ENCODE measurements at regions not wholly inside any gene's neighbourhood (a gene's known extent, or its start where the extent isn't known, plus 50 kb on each side); places are given as distances from the start of the nearest gene placed in this dataset.

DNA sequence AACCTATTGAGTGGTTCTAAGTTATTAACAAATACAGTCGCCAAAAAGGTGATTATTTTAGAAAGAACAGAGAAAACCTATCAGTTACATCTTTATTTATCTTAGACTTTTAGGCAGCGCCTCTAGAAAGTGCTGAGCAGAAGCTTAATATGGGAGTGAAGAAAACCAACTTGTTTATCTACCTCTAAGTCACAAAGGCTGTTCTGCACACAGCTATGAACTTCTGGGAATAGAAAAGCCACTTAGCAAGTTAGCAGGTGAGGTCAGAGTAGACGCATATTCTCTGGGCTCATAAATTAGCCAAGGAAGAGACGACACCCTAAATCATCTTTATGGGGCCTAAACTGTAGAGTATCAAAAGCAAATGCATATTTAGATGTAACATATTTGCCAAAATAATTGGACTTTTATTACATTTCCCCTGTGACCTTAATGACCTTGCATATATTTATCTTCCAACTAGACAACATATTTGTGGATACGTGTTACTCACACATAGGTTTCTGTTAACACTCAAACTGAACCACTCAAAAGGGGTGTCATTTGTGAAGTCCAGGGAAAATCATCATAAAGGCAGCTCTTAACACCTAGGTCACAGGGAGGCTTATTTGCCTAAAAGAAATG, 267.1 kb downstream of the ADGB start:
- no peak for DNase-seq (ENCODE audit: low spot score)

DNA sequence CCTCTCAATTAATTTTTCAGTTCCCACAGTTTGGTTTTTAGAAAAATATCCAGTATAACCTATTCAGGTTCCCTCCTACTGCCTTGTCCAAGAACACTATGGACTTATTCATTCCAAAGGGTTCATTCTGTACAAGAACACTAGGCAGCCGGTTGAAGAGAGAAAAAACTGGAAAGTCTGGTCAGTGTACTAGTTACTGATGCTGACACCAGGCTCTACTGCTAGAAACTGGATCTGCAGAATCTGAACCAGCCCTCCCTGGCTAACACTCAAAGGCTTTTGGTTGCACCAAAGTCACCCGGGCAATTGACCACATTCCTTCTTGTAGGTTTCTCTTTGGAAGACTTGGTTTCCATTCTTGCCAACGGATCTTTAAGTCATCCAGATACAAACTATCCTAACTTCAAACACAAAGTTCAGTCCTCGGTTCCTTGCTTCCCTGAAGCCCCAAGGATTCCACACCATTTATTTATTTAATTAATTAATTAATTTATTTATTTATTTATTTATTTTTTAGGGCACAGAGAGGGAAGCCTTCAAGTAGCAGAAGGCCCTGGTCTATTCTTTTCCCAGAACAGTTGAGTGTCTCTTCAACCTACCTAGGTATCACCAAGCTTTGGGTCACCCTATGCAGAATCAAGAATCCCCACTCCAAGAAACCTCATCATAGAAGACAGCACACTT, 268.1 kb downstream of the ADGB start:
- no peak for DNase-seq (ENCODE audit: low spot score)

DNA sequence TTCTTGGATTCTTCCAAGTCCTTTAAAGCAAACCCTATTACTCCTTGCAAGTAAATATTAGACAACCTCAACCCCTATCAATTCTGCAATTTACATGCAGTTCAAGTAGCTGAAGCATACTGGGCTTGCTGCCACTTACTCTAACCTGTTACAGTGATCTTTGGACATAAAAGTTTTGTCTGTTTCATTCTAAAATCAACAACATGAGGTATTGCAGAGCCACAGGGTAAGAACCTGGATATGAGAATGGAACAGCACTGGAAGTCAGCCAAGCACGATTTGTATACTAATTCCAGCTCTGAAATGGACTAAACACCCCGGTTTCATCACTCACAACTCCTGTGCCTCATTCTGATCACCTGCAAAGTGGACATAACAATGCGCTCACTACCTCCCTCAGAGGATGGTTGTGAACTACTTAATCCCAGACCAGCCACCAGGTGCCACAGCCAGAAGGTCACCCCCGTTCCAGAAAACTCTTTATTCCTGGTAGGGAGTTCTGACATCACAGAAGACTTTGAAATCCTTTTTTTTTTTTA, 270.0 kb downstream of the ADGB start:
- no peak for DNase-seq (ENCODE audit: low spot score)

DNA sequence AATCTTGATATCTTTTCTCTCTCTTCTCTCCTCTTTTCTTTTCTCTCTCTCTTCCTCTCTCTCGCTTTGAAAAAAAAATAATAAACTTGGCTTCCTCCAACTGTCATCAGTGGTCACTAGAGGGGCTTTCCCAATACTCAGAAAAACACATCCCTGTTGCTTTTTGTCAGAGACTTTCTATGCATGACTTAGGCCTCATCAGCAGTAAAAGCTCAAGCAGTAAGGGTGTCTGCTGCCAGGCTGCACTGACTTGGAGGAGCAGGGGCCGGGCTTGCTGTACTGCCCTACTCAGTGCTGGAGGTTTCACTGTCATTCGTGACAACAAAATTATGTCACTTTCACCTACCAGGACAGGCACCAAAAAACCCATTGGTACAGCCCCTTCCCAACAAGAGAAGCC, 272.0 kb downstream of the ADGB start:
- no peak for DNase-seq (ENCODE audit: low spot score)

DNA sequence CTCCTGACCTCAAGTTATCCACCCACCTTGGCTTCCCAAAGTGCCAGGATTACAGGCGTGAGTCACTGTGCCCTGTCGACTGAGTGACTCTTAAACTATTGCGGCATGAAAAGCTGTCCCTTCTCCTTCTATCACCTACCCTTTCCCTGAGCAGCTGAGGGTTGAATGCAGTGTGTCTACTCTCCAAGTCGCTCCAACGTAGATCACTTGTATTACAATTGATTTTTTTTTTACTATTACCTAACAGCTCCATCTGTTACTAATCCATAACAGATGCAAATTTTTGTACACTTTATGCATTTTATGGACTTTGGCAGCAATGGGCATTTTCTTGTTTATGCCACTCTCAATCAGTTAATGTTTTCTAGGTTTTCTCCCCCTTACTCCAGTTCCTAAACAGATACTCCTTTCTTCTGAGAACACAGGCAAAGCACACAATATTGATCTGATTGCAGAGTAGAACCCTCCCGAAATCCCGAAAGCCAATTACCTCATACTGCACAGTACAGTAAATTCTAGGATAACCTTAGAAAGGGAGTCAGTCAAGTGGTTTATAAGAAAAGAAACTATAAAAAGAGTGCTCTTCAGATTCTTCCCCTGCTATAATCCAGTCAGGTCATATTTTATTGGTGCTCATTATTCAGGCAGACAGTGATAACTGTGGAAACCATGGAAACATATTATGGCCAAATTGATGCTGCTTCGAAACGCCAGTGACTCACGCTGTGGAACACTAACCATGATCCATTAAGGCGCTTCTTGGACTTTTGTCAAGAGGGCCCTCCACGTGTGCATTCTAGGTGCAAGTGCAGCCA, 273.0 kb downstream of the ADGB start:
- DNase-seq (ENCODE audit: low spot score), result no peak

DNA sequence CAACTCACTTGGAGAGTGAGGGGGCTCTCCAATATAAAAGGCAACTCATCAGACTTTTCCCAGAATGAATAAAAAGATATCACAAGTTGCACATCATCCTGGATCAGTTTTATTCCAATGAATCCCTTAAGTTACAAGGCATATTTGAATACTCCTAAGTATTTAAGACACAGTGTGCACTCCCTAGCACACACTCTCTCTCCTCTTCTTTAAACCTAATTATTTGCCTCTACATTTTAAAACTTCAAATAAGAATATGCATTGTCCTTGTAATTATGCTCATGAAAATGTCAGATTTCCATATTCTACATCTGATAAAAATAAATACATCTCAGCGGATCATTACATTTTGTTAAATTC, 273.6 kb downstream of the ADGB start:
- DNase-seq (ENCODE audit: low spot score), result no peak

DNA sequence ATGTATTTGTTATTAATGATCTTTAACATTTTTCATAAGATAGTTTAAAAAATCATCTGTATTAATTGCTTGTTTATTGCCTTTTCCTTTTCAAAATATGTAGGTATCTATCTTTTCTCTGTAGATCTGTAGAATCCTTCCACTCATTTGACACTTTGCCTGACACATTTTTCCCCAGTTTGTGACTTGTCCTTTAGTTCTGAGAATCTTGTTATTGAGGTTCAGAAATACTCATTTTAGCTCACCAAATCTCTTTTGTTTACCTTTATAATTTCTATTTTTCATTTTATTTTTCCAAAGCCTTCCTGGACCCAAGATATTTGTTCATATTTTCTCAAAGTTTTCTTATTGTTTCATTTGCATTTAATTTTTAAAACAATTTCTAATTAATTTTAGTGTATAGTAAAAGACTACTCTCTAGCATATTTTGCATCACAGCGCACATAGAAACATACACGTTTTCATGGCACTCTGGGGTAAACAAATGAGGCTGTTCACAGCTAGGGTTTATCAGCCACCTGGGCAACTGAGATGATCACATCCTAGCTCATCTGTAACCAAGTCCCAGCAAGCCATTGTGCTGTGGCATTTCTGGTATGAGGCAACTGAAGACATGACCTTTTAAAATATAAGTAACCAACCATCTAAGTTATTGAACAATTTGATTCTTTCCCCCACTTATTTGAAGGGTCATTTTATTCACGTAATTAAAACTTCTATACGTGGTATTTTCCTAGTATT, 275.7 kb downstream of the ADGB start:
- DNase-seq (ENCODE audit: low spot score), result no peak

DNA sequence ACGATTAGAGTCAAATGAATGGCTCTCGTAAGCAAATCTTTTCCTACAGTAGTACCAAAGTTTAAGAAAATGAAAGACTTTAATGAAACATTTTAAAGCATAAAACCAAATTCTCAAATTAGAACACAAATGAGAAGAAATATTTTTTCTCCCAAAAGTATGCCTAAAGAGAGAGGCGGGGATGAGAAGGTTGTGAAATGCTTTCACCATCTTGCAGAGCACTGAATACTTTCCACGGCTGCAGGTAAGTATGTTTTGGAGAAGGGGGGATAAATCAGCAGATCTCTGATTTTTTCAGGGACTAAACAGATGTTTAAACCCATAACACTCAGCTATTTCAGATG, 277.1 kb downstream of the ADGB start:
- DNase-seq (ENCODE audit: low spot score), result no peak

DNA sequence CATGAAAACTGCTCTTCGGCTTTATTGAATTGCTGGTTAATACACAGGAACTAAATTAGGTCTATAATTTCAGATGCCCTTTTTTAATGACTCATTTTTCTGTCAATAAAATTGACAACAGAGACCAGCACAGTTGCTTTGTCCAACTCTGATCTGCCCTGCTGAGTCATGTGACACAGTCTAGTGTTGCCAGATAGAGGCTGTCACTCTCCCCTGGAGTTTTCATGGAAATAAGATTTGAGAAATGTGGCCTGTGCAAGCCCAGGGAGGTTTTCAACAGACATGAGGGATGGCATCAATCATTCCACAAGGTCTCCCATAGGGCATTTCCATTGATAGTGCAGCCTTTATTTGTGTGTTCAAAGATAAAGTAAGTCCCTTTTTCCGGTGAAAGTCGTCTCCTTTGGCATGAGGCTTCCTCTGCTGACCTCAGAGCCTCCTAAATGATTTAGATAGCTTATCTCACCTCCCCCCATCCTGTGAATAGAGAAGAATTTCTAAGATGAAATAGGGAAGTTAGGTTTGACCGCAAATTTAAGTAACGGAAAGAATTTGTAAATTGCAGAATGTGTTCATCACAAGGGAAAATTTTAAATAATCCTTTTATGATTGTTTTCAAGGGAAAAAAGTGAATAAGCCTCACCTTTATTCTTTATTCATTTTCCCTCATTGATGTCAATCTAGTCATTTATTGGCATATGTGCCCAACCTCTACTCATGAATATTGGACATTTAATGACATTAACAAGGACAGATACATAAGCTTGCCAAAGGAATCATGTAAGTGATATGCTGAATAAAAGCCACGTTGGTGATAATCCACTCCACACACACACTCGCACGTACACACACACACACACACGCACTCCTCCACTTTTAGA, 277.7 kb downstream of the ADGB start:
- DNase-seq (ENCODE audit: low spot score), result no peak

DNA sequence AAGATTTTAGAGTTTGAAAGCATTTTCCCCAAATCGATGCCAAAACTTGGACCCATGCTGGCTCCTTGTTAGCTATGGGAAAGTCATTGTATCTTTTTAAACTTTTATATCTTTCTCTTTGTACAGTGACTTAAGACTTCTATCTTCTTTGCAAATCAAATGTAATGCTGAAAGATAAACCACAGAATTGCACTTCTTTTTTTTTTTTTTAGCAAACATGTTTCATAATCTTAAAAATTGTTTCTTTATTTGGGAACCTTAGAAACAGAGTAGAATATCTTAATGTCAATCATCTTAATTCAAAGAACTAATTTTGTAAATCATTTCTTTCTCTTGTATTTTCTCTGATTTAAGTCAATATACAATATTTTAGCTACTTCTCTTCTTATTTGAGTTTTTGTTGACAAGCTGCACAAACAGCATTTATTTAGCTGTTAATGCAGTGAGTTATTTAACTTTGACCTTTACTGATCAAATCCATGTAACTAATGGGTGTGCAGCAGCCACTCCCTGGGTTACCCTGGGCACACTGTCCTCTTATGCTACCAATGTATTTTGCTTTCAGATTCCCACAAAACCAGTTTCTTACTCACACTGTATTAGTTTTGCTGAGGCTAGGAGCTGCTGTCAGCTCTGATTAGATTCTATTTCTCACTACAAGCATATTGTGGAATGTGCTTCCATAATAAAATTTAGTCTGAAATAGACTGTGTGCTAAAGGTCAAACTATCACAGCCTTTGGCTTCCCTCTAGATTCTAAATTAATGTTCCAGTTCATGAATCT, 279.6 kb downstream of the ADGB start:
- no peak for DNase-seq (ENCODE audit: low spot score)

DNA sequence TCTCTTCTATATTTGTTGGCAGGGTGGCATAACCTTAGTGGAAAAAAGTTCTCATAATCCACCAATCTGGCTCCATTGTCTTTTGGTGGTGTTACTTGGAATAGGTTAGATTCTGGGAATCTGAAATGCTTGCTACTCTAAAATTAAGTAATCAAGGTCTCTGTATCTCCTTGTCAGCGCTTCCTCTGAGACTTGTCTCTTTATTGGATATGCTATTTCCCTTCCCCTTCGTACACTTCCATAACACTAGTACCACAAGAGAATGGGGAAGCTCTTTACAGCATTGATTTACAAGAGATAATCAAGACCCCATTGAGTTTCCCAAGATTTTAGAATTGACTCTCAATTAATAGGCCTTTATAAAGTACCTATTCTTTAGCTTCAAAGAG, 280.2 kb downstream of the ADGB start:
- no peak for DNase-seq (ENCODE audit: low spot score)

DNA sequence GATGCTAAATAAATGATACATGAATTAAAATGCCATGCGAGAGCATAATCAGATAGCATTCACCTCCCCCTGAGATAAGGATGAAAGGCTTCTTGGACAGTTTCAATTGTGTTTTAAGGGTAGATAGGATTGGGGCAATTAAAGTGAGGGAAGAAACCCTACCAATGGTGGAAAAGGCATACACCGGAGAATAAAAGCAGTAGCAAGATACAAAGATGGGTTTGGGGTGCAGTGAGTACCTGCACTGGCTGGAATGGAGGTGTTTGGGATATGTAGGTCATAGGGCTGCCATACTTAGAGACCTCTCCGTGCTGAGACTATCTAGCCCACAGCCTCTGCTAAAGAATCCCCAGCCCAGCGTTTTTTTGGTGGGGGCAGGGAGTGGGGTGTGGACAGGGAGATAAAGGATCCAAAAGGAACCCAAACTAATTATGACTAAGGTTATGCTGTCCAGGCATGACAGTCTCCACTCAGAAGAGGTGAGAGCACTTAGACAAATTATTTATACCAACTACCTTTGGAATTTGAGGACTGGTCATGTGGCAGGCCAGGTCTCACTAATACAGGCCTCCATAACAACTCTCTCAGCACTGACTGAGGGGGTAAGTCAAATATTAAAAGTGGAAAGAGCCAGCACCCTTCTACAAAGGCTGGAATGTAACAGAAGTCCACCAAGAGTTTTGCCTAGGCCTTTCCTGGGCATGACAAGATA, 280.8 kb downstream of the ADGB start:
- no peak for DNase-seq (ENCODE audit: low spot score)

DNA sequence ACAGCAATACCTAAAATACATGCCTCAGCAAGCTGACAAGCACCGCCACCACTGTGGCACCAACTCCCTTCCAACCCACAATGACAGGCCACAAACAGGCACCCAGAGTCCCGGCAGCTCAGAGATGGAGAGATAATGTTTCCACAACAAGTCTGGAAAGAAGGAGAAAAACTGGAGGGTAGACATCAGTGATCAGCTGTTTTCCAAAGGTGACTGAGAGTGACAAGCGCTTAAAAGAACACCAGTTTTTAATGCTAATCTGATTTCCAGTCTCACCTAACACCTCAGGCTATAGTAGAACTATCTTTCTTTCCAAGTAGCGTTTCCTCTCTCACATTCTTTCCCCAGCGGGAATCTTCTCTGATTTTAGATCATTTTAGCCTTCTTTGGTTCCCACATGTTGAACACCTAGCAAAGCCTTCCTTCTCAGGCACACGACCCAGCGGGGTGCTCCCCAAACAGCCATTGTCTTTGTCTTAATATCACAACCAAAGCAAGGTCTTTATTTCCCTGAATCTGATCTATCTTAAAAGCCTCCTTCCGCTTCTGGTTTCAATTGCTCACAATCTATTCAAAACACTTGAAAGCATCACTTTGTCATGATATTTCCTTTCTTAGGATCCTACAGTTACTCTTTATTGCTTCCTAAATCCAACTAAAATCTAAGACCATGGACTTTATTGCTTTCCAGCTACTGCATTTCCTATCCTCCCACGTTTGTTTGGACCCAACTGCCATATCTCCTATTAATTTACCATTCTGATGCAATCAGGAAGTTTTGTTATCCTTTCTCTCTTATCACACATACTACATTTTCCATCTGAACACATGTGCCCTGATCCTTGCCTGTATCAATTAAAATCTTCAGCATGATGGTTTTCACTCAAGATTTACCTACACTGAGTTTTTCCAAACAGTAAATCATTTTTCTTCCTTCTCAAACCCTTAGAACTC, 282.7 kb downstream of the ADGB start:
- DNase-seq (ENCODE audit: low spot score), result no peak

DNA sequence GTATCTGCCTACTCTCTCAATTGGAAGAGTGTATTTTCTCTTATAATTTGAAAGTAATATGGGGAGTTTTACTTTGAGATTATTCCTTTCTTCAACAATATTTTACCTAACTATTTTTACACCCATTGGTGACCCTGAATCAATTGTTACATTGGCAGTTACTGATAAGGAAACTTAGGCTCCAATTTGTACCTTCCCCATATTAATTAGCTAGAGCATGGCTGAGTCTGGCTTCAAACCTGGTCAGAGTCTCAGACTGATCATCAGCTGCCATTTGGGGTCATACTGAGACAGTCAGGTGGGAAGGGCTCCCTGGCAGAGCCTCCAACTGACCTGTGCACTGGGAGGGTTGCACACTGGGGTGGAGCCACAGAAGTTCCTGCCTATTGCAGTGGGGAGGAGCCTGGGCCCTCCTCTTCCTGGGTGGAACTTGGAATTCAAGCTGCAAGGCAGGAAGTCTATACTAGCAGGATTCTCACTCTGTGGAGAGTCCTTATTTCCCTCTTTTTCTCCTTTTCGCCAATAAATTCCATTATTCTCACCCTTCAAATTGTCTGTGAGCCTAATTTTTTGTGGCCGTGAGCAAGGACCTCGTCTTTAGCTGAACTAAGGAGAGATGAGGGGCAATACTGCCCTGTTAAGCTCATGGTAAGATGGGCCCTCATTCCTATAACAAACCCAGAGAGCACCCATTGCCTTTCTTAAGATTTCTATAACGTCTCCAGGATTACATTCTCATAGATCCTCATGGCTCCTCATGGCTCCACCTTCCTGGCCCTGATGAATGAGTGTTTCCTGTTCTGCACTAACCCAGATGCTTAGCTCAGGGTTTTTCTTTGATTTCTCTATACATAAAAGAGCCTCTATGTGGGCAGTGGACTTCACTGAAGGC, 285.1 kb downstream of the ADGB start:
- no peak for DNase-seq (ENCODE audit: low spot score)

DNA sequence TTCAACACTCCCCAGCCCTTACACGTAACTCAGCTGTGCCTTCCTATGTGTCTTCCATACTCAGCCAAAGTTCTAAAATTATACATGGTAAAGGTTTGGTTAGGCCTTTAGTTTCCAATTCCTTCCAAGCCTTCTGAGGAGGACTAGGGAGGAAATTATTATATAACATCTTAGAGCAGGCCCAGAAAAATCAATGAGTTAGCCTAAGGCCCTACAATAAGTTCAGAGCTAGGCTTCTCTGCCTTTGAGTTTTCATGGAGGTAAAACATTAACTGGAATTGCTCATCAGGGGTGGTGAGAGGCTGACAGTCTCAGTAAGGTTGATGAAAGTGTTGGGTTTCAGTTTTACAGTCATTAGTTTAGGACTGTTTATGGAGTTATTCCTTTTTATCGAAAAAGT, 286.0 kb downstream of the ADGB start:
- DNase-seq (ENCODE audit: low spot score), result no peak

DNA sequence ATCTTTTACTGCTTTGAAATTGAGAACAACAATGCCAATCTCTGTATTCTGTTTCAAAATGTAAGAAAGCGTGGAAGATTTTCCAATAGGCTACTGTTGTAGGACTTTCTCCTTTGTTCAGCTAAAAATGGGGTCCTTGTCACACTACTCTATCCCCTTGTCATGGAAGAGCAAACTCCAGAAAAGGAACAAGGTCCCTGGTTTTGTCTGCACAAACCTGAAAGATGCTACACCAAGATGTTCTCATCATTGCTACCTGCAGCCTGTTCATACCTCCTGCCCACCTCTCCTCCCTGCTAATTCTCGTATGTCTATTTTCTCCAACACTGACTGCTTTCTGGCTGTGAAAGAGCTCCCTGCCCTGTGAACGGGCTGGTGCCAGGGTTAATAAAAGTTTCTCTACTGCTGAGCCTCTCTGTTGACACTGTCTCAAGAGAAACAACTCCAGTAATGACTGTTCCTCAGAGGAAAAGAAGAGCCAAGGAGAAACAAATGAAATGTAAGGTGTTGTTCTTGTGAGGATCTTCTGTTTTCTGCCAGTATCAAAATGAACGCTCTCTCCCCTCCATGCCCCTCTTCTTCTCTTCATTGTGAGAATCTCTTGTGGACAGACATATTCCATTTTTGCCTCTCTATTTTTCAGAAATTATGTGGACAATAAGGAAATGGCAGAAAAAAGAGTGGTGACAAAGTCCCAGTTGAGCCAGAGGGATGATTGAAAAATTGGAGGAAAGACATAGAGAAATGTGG, 287.1 kb downstream of the ADGB start:
- DNase-seq (ENCODE audit: low spot score), result no peak
